ENCODE measurements at regions not wholly inside any gene's neighbourhood (a gene's known extent, or its start where the extent isn't known, plus 50 kb on each side); places are given as distances from the start of the nearest gene placed in this dataset.

DNA sequence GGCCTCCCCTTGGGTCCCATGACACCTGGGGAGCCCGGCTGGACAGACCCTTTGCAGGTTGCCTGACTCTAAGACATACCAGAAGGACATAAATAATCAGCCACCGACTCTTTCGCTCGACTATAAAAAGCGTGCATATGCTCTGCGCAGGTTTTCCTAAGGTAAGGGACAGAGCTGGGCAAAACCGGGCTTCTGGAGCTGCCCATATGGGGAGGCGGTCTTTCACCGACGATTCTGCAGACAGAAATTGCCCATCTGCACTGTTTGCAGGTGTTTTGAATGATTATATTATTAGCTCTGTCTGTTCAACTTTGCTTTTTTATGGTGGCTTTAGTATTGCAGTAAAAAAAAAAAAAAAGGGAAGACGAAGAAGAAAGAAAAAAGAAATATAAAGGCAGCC lies 347.2 kb downstream of the TSHZ3 start:
- TF ChIP-seq, protein P1, sequence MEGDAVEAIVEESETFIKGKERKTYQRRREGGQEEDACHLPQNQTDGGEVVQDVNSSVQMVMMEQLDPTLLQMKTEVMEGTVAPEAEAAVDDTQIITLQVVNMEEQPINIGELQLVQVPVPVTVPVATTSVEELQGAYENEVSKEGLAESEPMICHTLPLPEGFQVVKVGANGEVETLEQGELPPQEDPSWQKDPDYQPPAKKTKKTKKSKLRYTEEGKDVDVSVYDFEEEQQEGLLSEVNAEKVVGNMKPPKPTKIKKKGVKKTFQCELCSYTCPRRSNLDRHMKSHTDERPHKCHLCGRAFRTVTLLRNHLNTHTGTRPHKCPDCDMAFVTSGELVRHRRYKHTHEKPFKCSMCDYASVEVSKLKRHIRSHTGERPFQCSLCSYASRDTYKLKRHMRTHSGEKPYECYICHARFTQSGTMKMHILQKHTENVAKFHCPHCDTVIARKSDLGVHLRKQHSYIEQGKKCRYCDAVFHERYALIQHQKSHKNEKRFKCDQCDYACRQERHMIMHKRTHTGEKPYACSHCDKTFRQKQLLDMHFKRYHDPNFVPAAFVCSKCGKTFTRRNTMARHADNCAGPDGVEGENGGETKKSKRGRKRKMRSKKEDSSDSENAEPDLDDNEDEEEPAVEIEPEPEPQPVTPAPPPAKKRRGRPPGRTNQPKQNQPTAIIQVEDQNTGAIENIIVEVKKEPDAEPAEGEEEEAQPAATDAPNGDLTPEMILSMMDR (IDR thresholded peaks at IDR 0.05) = no peak
- TF ChIP-seq POLR2AphosphoS5 (IDR thresholded peaks at IDR 0.05) (no peak), POLR2A (IDR thresholded peaks at IDR 0.05) (no peak), EP300 (IDR thresholded peaks at IDR 0.05) (no peak)

Data from gastroesophageal sphincter (tissue), 3 donors.